ENCODE measurements at regions not wholly inside any gene's neighbourhood (a gene's known extent, or its start where the extent isn't known, plus 50 kb on each side); places are given as distances from the start of the nearest gene placed in this dataset.

GRCh38 chr21:28357743-28358142 lies 634.9 kb downstream of the LTN1 start:
- in situ Hi-C loops (cut with HindIII; ENCODE audit: low sequenced_read_pairs) = no loop called here
- no peak for DNase-seq (ENCODE audit: low read depth)
- H3K4me3 ChIP-seq (ENCODE audit: low read depth, low read length) = no peak overlapping the region
- TF ChIP-seq CTCF (IDR thresholded peaks at IDR 0.05; ENCODE audit: low read depth, low read length, missing control alignments) = no peak

GRCh38 chr21:28356422-28356821 lies 636.3 kb downstream of the LTN1 start:
- no peak overlapping the region for H3K4me3 ChIP-seq (ENCODE audit: low read depth, low read length)
- no peak for TF ChIP-seq CTCF (IDR thresholded peaks at IDR 0.05; ENCODE audit: low read depth, low read length, missing control alignments)
- DNase-seq (ENCODE audit: low read depth) = no peak
- in situ Hi-C loops (cut with HindIII; ENCODE audit: low sequenced_read_pairs) = no loop called here

GRCh38 chr21:28345934-28346333 lies 646.7 kb downstream of the LTN1 start:
- in situ Hi-C loops (cut with HindIII; ENCODE audit: low sequenced_read_pairs) = loop anchor here (25.0 kb wide), 1 partner anchor 784 kb away; no protein-coding TSS in a partner anchor
- H3K4me3 ChIP-seq (ENCODE audit: low read depth, low read length) = no peak overlapping the region
- no peak for TF ChIP-seq CTCF (IDR thresholded peaks at IDR 0.05; ENCODE audit: low read depth, low read length, missing control alignments)
- no peak for DNase-seq (ENCODE audit: low read depth)

GRCh38 chr21:28344985-28345384 lies 647.7 kb downstream of the LTN1 start:
- in situ Hi-C loops (cut with HindIII; ENCODE audit: low sequenced_read_pairs) = loop anchor here (25.0 kb wide), 1 partner anchor 783 kb away; no protein-coding TSS in a partner anchor
- H3K4me3 ChIP-seq (ENCODE audit: low read depth, low read length) = no peak overlapping the region
- no peak for TF ChIP-seq CTCF (IDR thresholded peaks at IDR 0.05; ENCODE audit: low read depth, low read length, missing control alignments)
- no peak for DNase-seq (ENCODE audit: low read depth)

GRCh38 chr21:28342212-28342810 lies 650.4 kb downstream of the LTN1 start:
- no peak for TF ChIP-seq CTCF (IDR thresholded peaks at IDR 0.05; ENCODE audit: low read depth, low read length, missing control alignments)
- H3K4me3 ChIP-seq (ENCODE audit: low read depth, low read length) = no peak overlapping the region
- in situ Hi-C loops (cut with HindIII; ENCODE audit: low sequenced_read_pairs) = loop anchor here (25.0 kb wide), 1 partner anchor 780 kb away; no protein-coding TSS in a partner anchor
- DNase-seq (ENCODE audit: low read depth) = peak; percentile 22

GRCh38 chr21:28339403-28339802 lies 653.3 kb downstream of the LTN1 start:
- TF ChIP-seq CTCF (IDR thresholded peaks at IDR 0.05; ENCODE audit: low read depth, low read length, missing control alignments) = no peak
- DNase-seq (ENCODE audit: low read depth) = no peak
- no peak overlapping the region for H3K4me3 ChIP-seq (ENCODE audit: low read depth, low read length)
- in situ Hi-C loops (cut with HindIII; ENCODE audit: low sequenced_read_pairs) = loop anchor here (5.0 to 25.0 kb wide), 2 partner anchors 777 to 1492 kb away; partner anchors contain the start of gene ADAMTS1

Measured in astrocyte of the cerebellum (primary cell).